Lung (tissue), 11 donors: ENCODE measurements at regions not wholly inside any gene's neighbourhood (a gene's known extent, or its start where the extent isn't known, plus 50 kb on each side); places are given as distances from the start of the nearest gene placed in this dataset.

ENCODE experiments used
- ATAC-seq: fragments of 200-7000 bp; cut with Tn5 transposase; one replicate; pipeline ENCODE4 v1.9.1; 2020; ENCODE audit warnings: moderate number of reproducible peaks; ENCODE audit not compliant: insufficient read depth, low FRiP score
- DNase-seq, 3 donors: peaks; one replicate each; pipeline ENCODE4 v3.0.0-alpha.2; 2013 to 2017
- H3K27ac ChIP-seq, 2 donors: one replicate each; pipeline ENCODE4 v1.5.1; 2013; ENCODE audit warnings: mild to moderate bottlenecking in 2 of 2, moderate library complexity in 2 of 2, control low read depth in 1 of 2, inconsistent platforms in 1 of 2, low read depth in 1 of 2, low read length in 1 of 2
- H3K27me3 ChIP-seq, 3 donors: one replicate each; pipeline ENCODE4 v1.5.1; 2013; ENCODE audit warnings: low read length in 2 of 3; ENCODE audit not compliant: control insufficient read depth in 3 of 3, insufficient read depth in 3 of 3
- H3K36me3 ChIP-seq, 4 donors: one replicate each; pipeline ENCODE4 v1.5.1; 2013; ENCODE audit warnings: low read length in 4 of 4, mild to moderate bottlenecking in 1 of 4, moderate library complexity in 1 of 4; ENCODE audit not compliant: control insufficient read depth in 4 of 4, insufficient read depth in 4 of 4
- H3K4me1 ChIP-seq, 5 donors: one replicate each; pipeline ENCODE4 v1.5.1; 2013; ENCODE audit warnings: low read length in 5 of 5, mild to moderate bottlenecking in 2 of 5, moderate library complexity in 1 of 5; ENCODE audit not compliant: control insufficient read depth in 5 of 5, insufficient read depth in 5 of 5
- H3K4me3 ChIP-seq: one replicate; pipeline ENCODE4 v1.5.1; 2013; ENCODE audit warnings: mild to moderate bottlenecking, control low read depth, moderate library complexity
- H3K9ac ChIP-seq, 2 donors: one replicate each; pipeline ENCODE4 v1.5.1; 2013; ENCODE audit warnings: low read length in 2 of 2, control low read depth in 1 of 2; ENCODE audit not compliant: insufficient read depth in 1 of 2
- H3K9me3 ChIP-seq, 4 donors: one replicate each; pipeline ENCODE4 v1.5.1; 2013; ENCODE audit warnings: low read length in 3 of 4, mild to moderate bottlenecking in 1 of 4, moderate library complexity in 1 of 4; ENCODE audit not compliant: control insufficient read depth in 4 of 4, insufficient read depth in 3 of 4
- WGBS, 2 donors: extraction: QIAGEN DNeasy Blood & Tissue Kit; methylation state at CpG; one replicate each; pipeline ENCODE4 v1.1.7; 2013; 5-methylcytosine and 5-hydroxymethylcytosine counted together
- TF ChIP-seq, protein P1 (sequence below): IDR thresholded peaks from 2 replicates; pipeline ENCODE4 v1.5.1; 2012; ENCODE audit warnings: mild to moderate bottlenecking; ENCODE audit errors: control extremely low read depth, extremely low read depth
- donor health status: control.
- donor health status: control.
- donor health status: Bipolar disorder and iron deficiency.
- donor health status: healthy.
- donor health status: DM: yes; HTN: yes; CAD: no.

DNA sequence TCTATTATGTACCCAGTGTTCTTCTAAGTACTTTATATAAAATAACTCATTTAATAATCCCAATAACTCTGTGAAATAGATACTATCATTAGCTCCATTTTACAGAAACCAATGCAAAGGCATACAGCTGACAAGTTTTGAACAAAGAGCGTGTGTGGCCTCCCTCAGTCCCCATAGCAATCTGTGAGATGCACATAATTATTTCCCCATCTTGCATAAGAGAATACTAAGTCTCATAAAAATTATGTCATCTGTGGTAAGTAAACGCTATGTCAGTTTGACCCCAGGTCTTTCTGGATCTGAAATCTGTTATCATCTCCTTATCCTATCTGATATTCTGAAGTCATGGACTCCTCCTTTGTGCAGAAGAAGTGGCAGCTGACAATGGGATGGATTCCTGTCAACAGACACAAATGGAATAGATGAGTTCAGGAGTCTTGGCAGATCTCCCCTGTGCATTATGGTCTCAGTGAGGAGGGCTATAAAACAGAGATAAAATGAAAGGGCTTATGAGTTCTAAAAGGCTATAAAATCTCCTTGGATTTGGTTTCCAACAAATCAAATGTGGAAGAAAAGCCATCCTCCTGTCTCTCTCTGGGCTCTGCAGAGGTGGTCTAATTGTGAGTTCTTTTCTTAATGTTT lies 162.5 kb upstream of the TLE4 start:
- Histone ChIP-seq H3K9ac (no peak overlapping the region), H3K27me3 (no peaks in the 10 kb centered on the region), H3K9me3 (no peaks in the 10 kb centered on the region), H3K36me3 (no peaks in the 10 kb centered on the region), H3K4me3 (no peak overlapping the region), H3K27ac (no peak overlapping the region), H3K4me1 (no peaks in the 10 kb centered on the region)
- DNase-seq = no peak
- 83 to 86% methylated on average over 2 of the region's 2 CpGs for WGBS, 2 donors
- ATAC-seq = no peak
- TF ChIP-seq, protein P1, sequence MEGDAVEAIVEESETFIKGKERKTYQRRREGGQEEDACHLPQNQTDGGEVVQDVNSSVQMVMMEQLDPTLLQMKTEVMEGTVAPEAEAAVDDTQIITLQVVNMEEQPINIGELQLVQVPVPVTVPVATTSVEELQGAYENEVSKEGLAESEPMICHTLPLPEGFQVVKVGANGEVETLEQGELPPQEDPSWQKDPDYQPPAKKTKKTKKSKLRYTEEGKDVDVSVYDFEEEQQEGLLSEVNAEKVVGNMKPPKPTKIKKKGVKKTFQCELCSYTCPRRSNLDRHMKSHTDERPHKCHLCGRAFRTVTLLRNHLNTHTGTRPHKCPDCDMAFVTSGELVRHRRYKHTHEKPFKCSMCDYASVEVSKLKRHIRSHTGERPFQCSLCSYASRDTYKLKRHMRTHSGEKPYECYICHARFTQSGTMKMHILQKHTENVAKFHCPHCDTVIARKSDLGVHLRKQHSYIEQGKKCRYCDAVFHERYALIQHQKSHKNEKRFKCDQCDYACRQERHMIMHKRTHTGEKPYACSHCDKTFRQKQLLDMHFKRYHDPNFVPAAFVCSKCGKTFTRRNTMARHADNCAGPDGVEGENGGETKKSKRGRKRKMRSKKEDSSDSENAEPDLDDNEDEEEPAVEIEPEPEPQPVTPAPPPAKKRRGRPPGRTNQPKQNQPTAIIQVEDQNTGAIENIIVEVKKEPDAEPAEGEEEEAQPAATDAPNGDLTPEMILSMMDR = no peak

DNA sequence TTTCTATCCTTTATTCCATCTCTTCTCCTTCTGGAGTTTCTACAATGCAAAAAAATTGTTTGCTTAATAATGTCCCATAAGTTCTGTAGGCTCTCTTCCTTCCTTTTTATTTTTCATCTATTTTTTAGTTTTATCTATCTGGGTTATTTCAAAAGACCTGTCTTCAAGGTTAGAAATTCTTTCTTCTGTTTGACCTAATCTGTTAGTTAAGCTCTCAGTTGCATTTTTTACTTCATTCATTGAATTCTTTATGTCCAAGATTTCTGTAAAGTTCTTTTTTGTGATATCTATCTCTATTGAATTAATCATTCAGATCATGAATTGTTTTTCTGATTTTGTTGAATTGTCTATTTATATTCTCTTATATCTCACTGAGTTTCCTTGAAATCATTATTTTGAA lies 145.9 kb upstream of the TLE4 start:
- Histone ChIP-seq H3K4me3 (no peak overlapping the region), H3K4me1 (no peaks in the 10 kb centered on the region), H3K27me3 (no peaks in the 10 kb centered on the region), H3K9ac (no peak overlapping the region), H3K27ac (no peak overlapping the region), H3K9me3 (peaks cover 0 to 8% (median 4%) of the 10 kb centered on the region in 4 donors), H3K36me3 (no peaks in the 10 kb centered on the region)
- no peak for DNase-seq
- no peak for ATAC-seq
- TF ChIP-seq, protein P1 = no peak

DNA sequence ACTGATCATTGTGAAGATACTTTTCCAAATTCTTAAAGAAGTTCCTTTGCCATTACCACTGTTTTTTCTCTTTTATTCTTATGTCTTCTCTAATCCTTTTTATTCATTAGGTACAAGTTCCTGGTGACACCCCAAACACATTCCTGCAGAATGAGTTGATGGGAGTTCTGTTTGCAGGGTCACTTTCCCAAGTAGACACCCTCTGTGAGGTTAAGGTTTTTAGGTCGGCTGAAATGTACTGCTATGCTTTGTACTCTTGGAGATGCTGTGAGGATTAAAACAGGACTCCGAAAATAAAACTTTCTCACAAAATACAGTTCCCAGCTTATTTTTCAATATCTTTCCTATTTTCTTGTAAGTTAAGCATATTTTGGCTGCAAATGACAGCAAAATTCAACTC lies 143.3 kb upstream of the TLE4 start:
- ATAC-seq (no peak), DNase-seq (no peak)
- TF ChIP-seq, protein P1 = no peak
- no peaks in the 10 kb centered on the region for H3K27me3 ChIP-seq
- H3K4me3 ChIP-seq = no peak overlapping the region
- H3K36me3 ChIP-seq = no peaks in the 10 kb centered on the region
- 63 to 90% methylated on average over 2 of the region's 2 CpGs for WGBS, 2 donors
- peaks cover 0 to 8% (median 4%) of the 10 kb centered on the region in 4 donors for H3K9me3 ChIP-seq
- H3K4me1 ChIP-seq = peaks cover 0 to 4% (median 0%) of the 10 kb centered on the region in 5 donors
- H3K9ac ChIP-seq = no peak overlapping the region
- H3K27ac ChIP-seq = no peak overlapping the region

DNA sequence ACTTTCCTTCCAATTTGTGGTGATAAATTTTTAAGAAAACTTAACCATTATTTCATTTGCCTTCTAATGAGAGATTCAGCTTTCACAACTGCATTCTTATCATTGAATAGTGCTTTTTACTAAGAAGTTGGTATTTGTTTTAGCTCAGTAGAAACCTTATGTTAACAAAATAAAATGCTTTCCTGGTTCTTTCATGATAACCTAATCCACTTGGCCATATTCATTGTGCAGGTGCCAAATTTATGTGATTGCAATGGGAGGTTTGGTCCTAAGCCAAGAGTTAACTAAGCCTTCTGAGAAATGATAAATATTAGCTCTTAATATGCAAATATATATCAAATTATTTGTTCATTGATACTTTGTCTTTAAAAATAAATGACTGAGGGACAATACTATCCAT lies 141.1 kb upstream of the TLE4 start:
- TF ChIP-seq, protein P1 = no peak
- H3K9ac ChIP-seq = no peak overlapping the region
- H3K4me1 ChIP-seq = peaks cover 0 to 4% (median 0%) of the 10 kb centered on the region in 5 donors
- H3K27ac ChIP-seq = no peak overlapping the region
- H3K27me3 ChIP-seq = no peaks in the 10 kb centered on the region
- DNase-seq = peak in 2 of 3 donors; percentile 19 to 65
- no peak for ATAC-seq
- H3K9me3 ChIP-seq = peaks cover 0 to 5% (median 3%) of the 10 kb centered on the region in 4 donors
- no peaks in the 10 kb centered on the region for H3K36me3 ChIP-seq
- no peak overlapping the region for H3K4me3 ChIP-seq
